K562 (cell line): ENCODE measurements at regions not wholly inside any gene's neighbourhood (a gene's known extent, or its start where the extent isn't known, plus 50 kb on each side); places are given as distances from the start of the nearest gene placed in this dataset.

Experiments used
- CTCF ChIP-seq, 3 experiments: IDR thresholded peaks in 2 of 3; conservative IDR thresholded peaks in 1 of 3; 2 replicates each; pipeline ENCODE4 v1.5.1; 2011 to 2012; ENCODE audit warnings: low read length in 3 of 3, mild to moderate bottlenecking in 3 of 3, control low read depth in 2 of 3, improper control_type of control experiment in 1 of 3, inconsistent platforms in 1 of 3, low read depth in 1 of 3, mixed read lengths in 1 of 3, moderate library complexity in 1 of 3; ENCODE audit not compliant: insufficient read depth in 2 of 3
- EP300 ChIP-seq: IDR thresholded peaks from 2 replicates; pipeline ENCODE4 v1.6.1; 2012; ENCODE audit warnings: low read length, improper control_type of control experiment
- GATAD2A ChIP-seq: fragments of 450-650 bp; IDR thresholded peaks from 2 replicates; pipeline ENCODE4 v1.6.1; 2017
- GTF2F1 ChIP-seq: IDR thresholded peaks from 2 replicates; pipeline ENCODE4 v1.6.1; 2011; ENCODE audit warnings: low read depth, low read length, improper control_type of control experiment
- KDM5B ChIP-seq: fragments of 200-600 bp; sonication (generic); IDR thresholded peaks from 2 replicates; pipeline ENCODE4 v1.6.1; 2012; ENCODE audit warnings: low read depth, mild to moderate bottlenecking, moderate library complexity, low read length, control low read depth, inconsistent platforms; ENCODE audit not compliant: insufficient replicate concordance
- OTX1 ChIP-seq: fragments of 450-650 bp; formaldehyde crosslinking; IDR thresholded peaks from 2 replicates; pipeline ENCODE4 v1.4.0; 2022; ENCODE audit warnings: mild to moderate bottlenecking
- YY1 ChIP-seq, 3 experiments: IDR thresholded peaks; 2 replicates each; pipeline ENCODE4 v1.6.1; 2011; ENCODE audit warnings: low read length in 2 of 3, mild to moderate bottlenecking in 2 of 3, moderate library complexity in 2 of 3, borderline replicate concordance in 1 of 3, control low read depth in 1 of 3, low read depth in 1 of 3; ENCODE audit not compliant: insufficient read depth in 3 of 3, insufficient replicate concordance in 2 of 3, control insufficient read depth in 1 of 3, insufficient read length in 1 of 3; ENCODE audit errors: extremely low read depth in 1 of 3
- TF ChIP-seq, protein P1 (sequence below): fragments of 450-650 bp; IDR thresholded peaks from 2 replicates; pipeline ENCODE4 v1.6.1; 2017; ENCODE audit warnings: antibody characterized with exemption
- TF ChIP-seq, protein P2 (sequence below): fragments of 450-650 bp; IDR thresholded peaks from 2 replicates; pipeline ENCODE4 v1.6.1; 2018; ENCODE audit not compliant: partially characterized antibody
- TF ChIP-seq, protein P3 (sequence below): fragments of 450-650 bp; conservative IDR thresholded peaks from 2 replicates; pipeline ENCODE4 v1.6.1; 2016; ENCODE audit warnings: missing genetic modification characterization, low read depth, mild to moderate bottlenecking, control low read depth, missing compliant biosample characterization
- TF ChIP-seq, protein P4 (sequence below): fragments of 450-650 bp; formaldehyde crosslinking; IDR thresholded peaks from 2 replicates; pipeline ENCODE4 v1.4.0; 2022; ENCODE audit warnings: missing genetic modification characterization
- TF ChIP-seq, protein P5 (sequence below): fragments of 450-650 bp; formaldehyde crosslinking; IDR thresholded peaks from 2 replicates; pipeline ENCODE4 v1.4.0; 2020; ENCODE audit warnings: mild to moderate bottlenecking, moderate library complexity

- TF ChIP-seq, protein P1, sequence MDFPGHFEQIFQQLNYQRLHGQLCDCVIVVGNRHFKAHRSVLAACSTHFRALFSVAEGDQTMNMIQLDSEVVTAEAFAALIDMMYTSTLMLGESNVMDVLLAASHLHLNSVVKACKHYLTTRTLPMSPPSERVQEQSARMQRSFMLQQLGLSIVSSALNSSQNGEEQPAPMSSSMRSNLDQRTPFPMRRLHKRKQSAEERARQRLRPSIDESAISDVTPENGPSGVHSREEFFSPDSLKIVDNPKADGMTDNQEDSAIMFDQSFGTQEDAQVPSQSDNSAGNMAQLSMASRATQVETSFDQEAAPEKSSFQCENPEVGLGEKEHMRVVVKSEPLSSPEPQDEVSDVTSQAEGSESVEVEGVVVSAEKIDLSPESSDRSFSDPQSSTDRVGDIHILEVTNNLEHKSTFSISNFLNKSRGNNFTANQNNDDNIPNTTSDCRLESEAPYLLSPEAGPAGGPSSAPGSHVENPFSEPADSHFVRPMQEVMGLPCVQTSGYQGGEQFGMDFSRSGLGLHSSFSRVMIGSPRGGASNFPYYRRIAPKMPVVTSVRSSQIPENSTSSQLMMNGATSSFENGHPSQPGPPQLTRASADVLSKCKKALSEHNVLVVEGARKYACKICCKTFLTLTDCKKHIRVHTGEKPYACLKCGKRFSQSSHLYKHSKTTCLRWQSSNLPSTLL, result no peak
- TF ChIP-seq, protein P2, sequence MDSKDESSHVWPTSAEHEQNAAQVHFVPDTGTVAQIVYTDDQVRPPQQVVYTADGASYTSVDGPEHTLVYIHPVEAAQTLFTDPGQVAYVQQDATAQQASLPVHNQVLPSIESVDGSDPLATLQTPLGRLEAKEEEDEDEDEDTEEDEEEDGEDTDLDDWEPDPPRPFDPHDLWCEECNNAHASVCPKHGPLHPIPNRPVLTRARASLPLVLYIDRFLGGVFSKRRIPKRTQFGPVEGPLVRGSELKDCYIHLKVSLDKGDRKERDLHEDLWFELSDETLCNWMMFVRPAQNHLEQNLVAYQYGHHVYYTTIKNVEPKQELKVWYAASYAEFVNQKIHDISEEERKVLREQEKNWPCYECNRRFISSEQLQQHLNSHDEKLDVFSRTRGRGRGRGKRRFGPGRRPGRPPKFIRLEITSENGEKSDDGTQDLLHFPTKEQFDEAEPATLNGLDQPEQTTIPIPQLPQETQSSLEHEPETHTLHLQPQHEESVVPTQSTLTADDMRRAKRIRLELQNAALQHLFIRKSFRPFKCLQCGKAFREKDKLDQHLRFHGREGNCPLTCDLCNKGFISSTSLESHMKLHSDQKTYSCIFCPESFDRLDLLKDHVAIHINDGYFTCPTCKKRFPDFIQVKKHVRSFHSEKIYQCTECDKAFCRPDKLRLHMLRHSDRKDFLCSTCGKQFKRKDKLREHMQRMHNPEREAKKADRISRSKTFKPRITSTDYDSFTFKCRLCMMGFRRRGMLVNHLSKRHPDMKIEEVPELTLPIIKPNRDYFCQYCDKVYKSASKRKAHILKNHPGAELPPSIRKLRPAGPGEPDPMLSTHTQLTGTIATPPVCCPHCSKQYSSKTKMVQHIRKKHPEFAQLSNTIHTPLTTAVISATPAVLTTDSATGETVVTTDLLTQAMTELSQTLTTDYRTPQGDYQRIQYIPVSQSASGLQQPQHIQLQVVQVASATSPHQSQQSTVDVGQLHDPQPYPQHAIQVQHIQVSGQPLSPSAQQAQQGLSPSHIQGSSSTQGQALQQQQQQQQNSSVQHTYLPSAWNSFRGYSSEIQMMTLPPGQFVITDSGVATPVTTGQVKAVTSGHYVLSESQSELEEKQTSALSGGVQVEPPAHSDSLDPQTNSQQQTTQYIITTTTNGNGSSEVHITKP, result peak; percentile 14
- TF ChIP-seq GTF2F1 (no peak), GATAD2A (no peak), OTX1 (CRISPR knock-in tag) (no peak), KDM5B (no peak), YY1 (IDR thresholded peaks at IDR 0.05; ENCODE audit: borderline replicate concordance in 1 of 3, control insufficient read depth in 1 of 3, extremely low read depth in 1 of 3, insufficient read depth in 3 of 3, insufficient read length in 1 of 3, insufficient replicate concordance in 2 of 3, low read depth in 1 of 3, low read length in 2 of 3) (peak in 2 of 3 experiments; percentile 31 to 74), EP300 (no peak), CTCF (IDR thresholded peaks at IDR 0.05 in 2 of 3, conservative IDR thresholded peaks at IDR 0.05 in 1 of 3; ENCODE audit: insufficient read depth in 2 of 3, low read depth in 1 of 3, low read length in 3 of 3) (peak; percentile 73 to 91 (median 77))
- TF ChIP-seq, protein P3, sequence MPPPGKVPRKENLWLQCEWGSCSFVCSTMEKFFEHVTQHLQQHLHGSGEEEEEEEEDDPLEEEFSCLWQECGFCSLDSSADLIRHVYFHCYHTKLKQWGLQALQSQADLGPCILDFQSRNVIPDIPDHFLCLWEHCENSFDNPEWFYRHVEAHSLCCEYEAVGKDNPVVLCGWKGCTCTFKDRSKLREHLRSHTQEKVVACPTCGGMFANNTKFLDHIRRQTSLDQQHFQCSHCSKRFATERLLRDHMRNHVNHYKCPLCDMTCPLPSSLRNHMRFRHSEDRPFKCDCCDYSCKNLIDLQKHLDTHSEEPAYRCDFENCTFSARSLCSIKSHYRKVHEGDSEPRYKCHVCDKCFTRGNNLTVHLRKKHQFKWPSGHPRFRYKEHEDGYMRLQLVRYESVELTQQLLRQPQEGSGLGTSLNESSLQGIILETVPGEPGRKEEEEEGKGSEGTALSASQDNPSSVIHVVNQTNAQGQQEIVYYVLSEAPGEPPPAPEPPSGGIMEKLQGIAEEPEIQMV, result no peak
- TF ChIP-seq, protein P4, sequence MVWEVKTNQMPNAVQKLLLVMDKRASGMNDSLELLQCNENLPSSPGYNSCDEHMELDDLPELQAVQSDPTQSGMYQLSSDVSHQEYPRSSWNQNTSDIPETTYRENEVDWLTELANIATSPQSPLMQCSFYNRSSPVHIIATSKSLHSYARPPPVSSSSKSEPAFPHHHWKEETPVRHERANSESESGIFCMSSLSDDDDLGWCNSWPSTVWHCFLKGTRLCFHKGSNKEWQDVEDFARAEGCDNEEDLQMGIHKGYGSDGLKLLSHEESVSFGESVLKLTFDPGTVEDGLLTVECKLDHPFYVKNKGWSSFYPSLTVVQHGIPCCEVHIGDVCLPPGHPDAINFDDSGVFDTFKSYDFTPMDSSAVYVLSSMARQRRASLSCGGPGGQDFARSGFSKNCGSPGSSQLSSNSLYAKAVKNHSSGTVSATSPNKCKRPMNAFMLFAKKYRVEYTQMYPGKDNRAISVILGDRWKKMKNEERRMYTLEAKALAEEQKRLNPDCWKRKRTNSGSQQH (CRISPR knock-in tag), result no peak
- TF ChIP-seq, protein P5, sequence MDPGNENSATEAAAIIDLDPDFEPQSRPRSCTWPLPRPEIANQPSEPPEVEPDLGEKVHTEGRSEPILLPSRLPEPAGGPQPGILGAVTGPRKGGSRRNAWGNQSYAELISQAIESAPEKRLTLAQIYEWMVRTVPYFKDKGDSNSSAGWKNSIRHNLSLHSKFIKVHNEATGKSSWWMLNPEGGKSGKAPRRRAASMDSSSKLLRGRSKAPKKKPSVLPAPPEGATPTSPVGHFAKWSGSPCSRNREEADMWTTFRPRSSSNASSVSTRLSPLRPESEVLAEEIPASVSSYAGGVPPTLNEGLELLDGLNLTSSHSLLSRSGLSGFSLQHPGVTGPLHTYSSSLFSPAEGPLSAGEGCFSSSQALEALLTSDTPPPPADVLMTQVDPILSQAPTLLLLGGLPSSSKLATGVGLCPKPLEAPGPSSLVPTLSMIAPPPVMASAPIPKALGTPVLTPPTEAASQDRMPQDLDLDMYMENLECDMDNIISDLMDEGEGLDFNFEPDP (CRISPR knock-in tag), result no peak
Observed at GRCh38 chr15:89399238-89400115, 64.9 kb upstream of the POLG start (continued).
